Glutamatergic neuron (in vitro differentiated cells): ENCODE measurements at regions not wholly inside any gene's neighbourhood (a gene's known extent, or its start where the extent isn't known, plus 50 kb on each side); places are given as distances from the start of the nearest gene placed in this dataset.

Source experiments
- DNase-seq: peaks from one replicate; pipeline ENCODE4 v3.0.0; 2022
- H3K27ac Mint-ChIP-seq: one replicate; pipeline ENCODE4 v1.8.0; 2020; ENCODE audit warnings: mild to moderate bottlenecking, mixed read lengths, inconsistent platforms; ENCODE audit not compliant: unreplicated experiment
- H3K27me3 Mint-ChIP-seq: one replicate; pipeline ENCODE4 v1.8.0; 2020; ENCODE audit warnings: mild to moderate bottlenecking, moderate library complexity, mixed read lengths, inconsistent platforms; ENCODE audit not compliant: unreplicated experiment
- H3K36me3 Mint-ChIP-seq: one replicate; pipeline ENCODE4 v1.8.0; 2020; ENCODE audit warnings: mild to moderate bottlenecking, mixed read lengths, inconsistent platforms; ENCODE audit not compliant: unreplicated experiment
- H3K4me1 Mint-ChIP-seq: one replicate; pipeline ENCODE4 v1.8.0; 2020; ENCODE audit warnings: mild to moderate bottlenecking, low read depth, mixed read lengths, inconsistent platforms; ENCODE audit not compliant: unreplicated experiment
- H3K4me3 Mint-ChIP-seq: one replicate; pipeline ENCODE4 v1.8.0; 2020; ENCODE audit warnings: mild to moderate bottlenecking, mixed read lengths, inconsistent platforms; ENCODE audit not compliant: unreplicated experiment
- H3K9me3 Mint-ChIP-seq: one replicate; pipeline ENCODE4 v1.8.0; 2020; ENCODE audit warnings: mild to moderate bottlenecking, moderate library complexity, mixed read lengths, inconsistent platforms; ENCODE audit not compliant: unreplicated experiment
- TF ChIP-seq, protein P1 (sequence below): fragments of 200-600 bp; sonication (generic); IDR thresholded peaks from one replicate; pipeline ENCODE4 v1.5.0; 2021; ENCODE audit not compliant: partially characterized antibody, unreplicated experiment

DNA sequence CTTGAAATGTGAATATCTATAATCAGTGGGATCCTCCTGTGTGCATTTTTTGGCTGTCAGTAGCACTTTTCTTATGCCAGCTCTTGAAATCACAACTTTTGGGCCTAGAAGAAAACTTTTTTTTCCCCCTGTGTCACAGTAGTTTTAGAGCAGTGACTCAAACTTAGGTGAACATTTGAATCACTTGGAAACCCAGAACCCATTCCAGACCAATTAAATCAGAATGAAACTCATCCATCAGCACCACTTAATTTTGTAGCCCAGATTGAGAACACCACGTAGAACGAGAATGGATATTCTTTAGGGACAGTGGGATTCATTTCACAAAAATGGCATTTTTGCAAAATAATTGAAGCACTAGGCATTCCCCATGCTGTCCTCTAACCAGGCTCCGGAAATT is 224.8 kb upstream of the NANOGP8 start:
- Mint-ChIP-seq H3K9me3 (no peaks in the 10 kb centered on the region), H3K27ac (no peak overlapping the region), H3K4me3 (no peak overlapping the region), H3K27me3 (no peaks in the 10 kb centered on the region), H3K4me1 (no peaks in the 10 kb centered on the region), H3K36me3 (no peaks in the 10 kb centered on the region)
- TF ChIP-seq, protein P1, sequence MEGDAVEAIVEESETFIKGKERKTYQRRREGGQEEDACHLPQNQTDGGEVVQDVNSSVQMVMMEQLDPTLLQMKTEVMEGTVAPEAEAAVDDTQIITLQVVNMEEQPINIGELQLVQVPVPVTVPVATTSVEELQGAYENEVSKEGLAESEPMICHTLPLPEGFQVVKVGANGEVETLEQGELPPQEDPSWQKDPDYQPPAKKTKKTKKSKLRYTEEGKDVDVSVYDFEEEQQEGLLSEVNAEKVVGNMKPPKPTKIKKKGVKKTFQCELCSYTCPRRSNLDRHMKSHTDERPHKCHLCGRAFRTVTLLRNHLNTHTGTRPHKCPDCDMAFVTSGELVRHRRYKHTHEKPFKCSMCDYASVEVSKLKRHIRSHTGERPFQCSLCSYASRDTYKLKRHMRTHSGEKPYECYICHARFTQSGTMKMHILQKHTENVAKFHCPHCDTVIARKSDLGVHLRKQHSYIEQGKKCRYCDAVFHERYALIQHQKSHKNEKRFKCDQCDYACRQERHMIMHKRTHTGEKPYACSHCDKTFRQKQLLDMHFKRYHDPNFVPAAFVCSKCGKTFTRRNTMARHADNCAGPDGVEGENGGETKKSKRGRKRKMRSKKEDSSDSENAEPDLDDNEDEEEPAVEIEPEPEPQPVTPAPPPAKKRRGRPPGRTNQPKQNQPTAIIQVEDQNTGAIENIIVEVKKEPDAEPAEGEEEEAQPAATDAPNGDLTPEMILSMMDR: no peak
- DNase-seq: no peak

- no peak for DNase-seq
Measured at GRCh38 chr15:35308802-35309201, 223.7 kb upstream of the NANOGP8 start.

DNA sequence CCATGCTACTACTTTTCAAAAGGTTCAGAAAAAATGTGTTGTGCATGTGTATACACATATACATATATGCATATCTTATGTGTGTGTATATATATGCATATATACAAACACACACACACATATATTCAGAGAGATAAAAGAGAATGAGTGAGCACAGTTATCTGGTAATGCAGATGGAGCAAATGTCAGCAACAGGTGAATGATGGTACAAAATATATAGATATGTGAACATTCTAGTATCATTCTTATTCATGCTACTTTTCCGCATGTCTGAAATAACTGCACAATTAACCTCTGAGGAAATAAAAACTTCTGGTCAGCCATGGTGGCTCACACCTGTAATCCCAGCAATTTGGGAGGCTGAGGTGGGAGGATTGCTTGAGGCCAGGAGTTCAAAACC is 222.6 kb upstream of the NANOGP8 start:
- Mint-ChIP-seq H3K4me3 (no peak overlapping the region), H3K27ac (no peak overlapping the region), H3K9me3 (no peaks in the 10 kb centered on the region), H3K36me3 (no peaks in the 10 kb centered on the region), H3K27me3 (no peaks in the 10 kb centered on the region), H3K4me1 (no peaks in the 10 kb centered on the region)
- TF ChIP-seq, protein P1: no peak
- DNase-seq: no peak

More at GRCh38 chr15:35308802-35309201, 223.7 kb upstream of the NANOGP8 start:
- Mint-ChIP-seq H3K4me1 (no peaks in the 10 kb centered on the region), H3K4me3 (no peak overlapping the region), H3K36me3 (no peaks in the 10 kb centered on the region), H3K27me3 (no peaks in the 10 kb centered on the region), H3K27ac (no peak overlapping the region), H3K9me3 (no peaks in the 10 kb centered on the region)
- TF ChIP-seq, protein P1: no peak

DNA sequence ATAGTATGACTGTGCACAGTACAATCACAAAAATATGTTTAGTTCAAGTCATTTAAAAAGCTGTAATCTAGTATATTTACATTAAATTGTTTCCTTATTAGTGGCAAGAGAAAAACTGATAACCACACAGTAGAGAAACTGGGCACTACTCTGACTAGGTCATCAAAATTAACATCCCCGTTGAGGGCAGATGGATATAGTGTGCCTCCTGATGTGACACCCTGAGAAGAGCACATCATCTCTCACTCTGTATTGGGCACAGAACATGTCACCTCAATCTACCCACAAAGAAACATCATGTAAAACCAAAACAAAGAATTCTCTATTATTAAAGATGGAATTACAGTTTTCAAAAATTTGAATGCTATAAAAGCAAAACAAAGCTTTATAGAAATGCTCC is 221.9 kb upstream of the NANOGP8 start:
- Mint-ChIP-seq H3K4me3 (no peak overlapping the region), H3K36me3 (no peaks in the 10 kb centered on the region), H3K9me3 (no peaks in the 10 kb centered on the region), H3K27me3 (no peaks in the 10 kb centered on the region), H3K4me1 (no peaks in the 10 kb centered on the region), H3K27ac (no peak overlapping the region)
- TF ChIP-seq, protein P1: no peak
- no peak for DNase-seq

- H3K4me3 Mint-ChIP-seq: no peak overlapping the region
- H3K36me3 Mint-ChIP-seq: no peaks in the 10 kb centered on the region
- no peak for DNase-seq
- no peaks in the 10 kb centered on the region for H3K9me3 Mint-ChIP-seq
- TF ChIP-seq, protein P1: no peak
- H3K27me3 Mint-ChIP-seq: no peaks in the 10 kb centered on the region
- H3K27ac Mint-ChIP-seq: no peak overlapping the region
- H3K4me1 Mint-ChIP-seq: no peaks in the 10 kb centered on the region
Measured at GRCh38 chr15:35306361-35306981, 221.4 kb upstream of the NANOGP8 start.
